Astrocyte (in vitro differentiated cells and primary cell): ENCODE measurements at regions not wholly inside any gene's neighbourhood (a gene's known extent, or its start where the extent isn't known, plus 50 kb on each side); places are given as distances from the start of the nearest gene placed in this dataset.

ENCODE experiments used
- DNase-seq: peaks from one replicate; pipeline ENCODE4 v3.0.0-alpha.2; 2010; ENCODE audit warnings: low read depth
- FAIRE-seq: peaks from 2 replicates; lab custom pipeline; 2011; peaks lifted over from hg19 to GRCh38; lab: Jason Lieb, UNC
- H2AFZ ChIP-seq: 2 replicates; pipeline ENCODE4 v1.6.0; 2012; ENCODE audit warnings: low read depth, low read length, inconsistent platforms
- H3K27ac ChIP-seq: 2 replicates; pipeline ENCODE4 v1.5.1; 2011; ENCODE audit warnings: low read depth, low read length, inconsistent platforms
- H3K27me3 ChIP-seq: 2 replicates; pipeline ENCODE4 v1.6.0; 2011; ENCODE audit warnings: low read length, inconsistent platforms; ENCODE audit not compliant: insufficient read depth
- H3K36me3 ChIP-seq: 2 replicates; pipeline ENCODE4 v1.5.1; 2011; ENCODE audit warnings: low read length, inconsistent platforms; ENCODE audit not compliant: insufficient read depth
- H3K4me1 ChIP-seq: 2 replicates; pipeline ENCODE4 v1.5.1; 2011; ENCODE audit warnings: low read length, inconsistent platforms; ENCODE audit not compliant: insufficient read depth
- H3K4me2 ChIP-seq: 2 replicates; pipeline ENCODE4 v1.6.0; 2012; ENCODE audit warnings: low read length, inconsistent platforms
- H3K4me3 ChIP-seq: 2 replicates; pipeline ENCODE4 v1.5.1; 2011; ENCODE audit warnings: low read depth, mild to moderate bottlenecking, low read length, inconsistent platforms; ENCODE audit not compliant: insufficient read depth
- H3K79me2 ChIP-seq: 2 replicates; pipeline ENCODE4 v1.6.0; 2012; ENCODE audit warnings: mild to moderate bottlenecking, low read length, inconsistent platforms; ENCODE audit not compliant: insufficient read depth
- H3K9ac ChIP-seq: 2 replicates; pipeline ENCODE4 v1.6.0; 2012; ENCODE audit warnings: mild to moderate bottlenecking, low read length, inconsistent platforms
- H3K9me3 ChIP-seq: 2 replicates; pipeline ENCODE4 v1.5.1; 2012; ENCODE audit warnings: low read depth, mild to moderate bottlenecking, low read length, inconsistent platforms; ENCODE audit not compliant: insufficient read depth
- H4K20me1 ChIP-seq: 2 replicates; pipeline ENCODE4 v1.6.0; 2012; ENCODE audit warnings: low read length, inconsistent platforms; ENCODE audit not compliant: insufficient read depth
- H3K27ac Mint-ChIP-seq: one replicate; pipeline ENCODE4 v1.8.0; 2021; ENCODE audit warnings: mild to moderate bottlenecking, mixed read lengths; ENCODE audit not compliant: unreplicated experiment
- H3K27me3 Mint-ChIP-seq: one replicate; pipeline ENCODE4 v1.8.0; 2021; ENCODE audit warnings: low read depth, mixed read lengths; ENCODE audit not compliant: unreplicated experiment
- H3K36me3 Mint-ChIP-seq: one replicate; pipeline ENCODE4 v1.8.0; 2021; ENCODE audit warnings: low read depth, mixed read lengths; ENCODE audit not compliant: unreplicated experiment
- H3K4me1 Mint-ChIP-seq: one replicate; pipeline ENCODE4 v1.8.0; 2021; ENCODE audit warnings: low read depth, mixed read lengths; ENCODE audit not compliant: unreplicated experiment
- H3K4me3 Mint-ChIP-seq: one replicate; pipeline ENCODE4 v1.8.0; 2021; ENCODE audit warnings: mild to moderate bottlenecking, moderate library complexity, mixed read lengths; ENCODE audit not compliant: unreplicated experiment
- H3K9me3 Mint-ChIP-seq: one replicate; pipeline ENCODE4 v1.8.0; 2021; ENCODE audit warnings: mild to moderate bottlenecking, mixed read lengths; ENCODE audit not compliant: unreplicated experiment
- EZH2 ChIP-seq: IDR thresholded peaks from 2 replicates; pipeline ENCODE4 v1.6.1; 2012; ENCODE audit warnings: mild to moderate bottlenecking, low read length, inconsistent platforms; ENCODE audit not compliant: insufficient read depth
- TF ChIP-seq, protein P1 (sequence below): IDR thresholded peaks from 2 replicates; pipeline ENCODE4 v1.5.1; 2011; ENCODE audit warnings: low read depth, mild to moderate bottlenecking, inconsistent platforms, low read length, moderate library complexity; ENCODE audit not compliant: insufficient read depth

DNA sequence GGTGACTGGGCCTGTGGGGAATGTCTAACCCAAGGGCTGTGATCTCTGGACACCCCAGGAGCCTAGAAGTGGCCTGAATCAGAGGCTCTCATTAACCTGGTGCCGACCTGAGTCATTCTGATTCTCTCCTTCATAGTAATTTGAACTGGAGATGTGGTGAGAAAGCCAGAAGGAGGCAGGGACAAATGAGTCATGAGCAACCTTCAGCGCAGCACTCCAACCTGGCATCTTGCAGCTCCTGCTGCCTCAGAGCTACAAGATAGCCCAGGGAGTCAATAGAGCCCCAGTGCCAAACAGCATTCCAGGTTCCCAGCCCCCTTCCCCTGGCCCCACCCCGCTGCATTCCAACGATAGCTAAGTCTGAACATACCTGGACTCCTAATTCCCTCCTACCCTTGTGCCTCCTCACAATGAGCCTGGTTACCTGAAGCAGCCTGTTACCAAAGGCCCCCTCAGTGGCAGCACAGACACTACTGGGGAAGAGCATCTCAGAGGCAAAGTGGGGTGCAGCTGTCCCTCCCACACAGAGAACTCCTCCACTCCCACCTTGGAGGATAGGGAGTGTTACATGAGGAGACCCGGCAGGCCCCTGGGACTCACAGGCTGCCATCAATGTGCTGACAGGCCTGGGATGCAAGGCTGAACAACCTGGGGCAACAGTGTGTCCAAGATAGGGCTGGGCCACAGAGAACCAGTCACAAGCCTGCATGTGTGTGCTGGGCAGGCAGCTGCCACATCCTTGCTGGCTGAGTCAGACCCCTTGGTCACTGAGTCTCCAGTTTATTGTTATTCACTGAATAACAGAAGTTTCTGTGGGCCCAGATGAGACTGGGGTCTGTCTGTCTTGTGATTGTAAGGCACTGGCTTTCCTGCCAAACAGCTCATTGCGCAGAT lies 76.8 kb upstream of the LEP start:
- peaks cover 4% of the 10 kb centered on the region for H3K9me3 ChIP-seq
- DNase-seq = peak; percentile 85
- peak overlapping the region; percentile 64 for H3K9ac ChIP-seq
- peak overlapping the region; percentile 80 for H3K27ac ChIP-seq
- H3K36me3 ChIP-seq = no peaks in the 10 kb centered on the region
- no peak overlapping the region for H2AFZ ChIP-seq
- peak; percentile 99 for FAIRE-seq
- peak overlapping the region; percentile 77 for H3K27ac Mint-ChIP-seq
- peaks cover 47% of the 10 kb centered on the region for H3K27me3 Mint-ChIP-seq
- H3K9me3 Mint-ChIP-seq = peaks cover 4% of the 10 kb centered on the region
- peaks cover 22% of the 10 kb centered on the region for H3K4me1 Mint-ChIP-seq
- no peaks in the 10 kb centered on the region for H3K79me2 ChIP-seq
- TF ChIP-seq EZH2 = no peak
- TF ChIP-seq, protein P1, sequence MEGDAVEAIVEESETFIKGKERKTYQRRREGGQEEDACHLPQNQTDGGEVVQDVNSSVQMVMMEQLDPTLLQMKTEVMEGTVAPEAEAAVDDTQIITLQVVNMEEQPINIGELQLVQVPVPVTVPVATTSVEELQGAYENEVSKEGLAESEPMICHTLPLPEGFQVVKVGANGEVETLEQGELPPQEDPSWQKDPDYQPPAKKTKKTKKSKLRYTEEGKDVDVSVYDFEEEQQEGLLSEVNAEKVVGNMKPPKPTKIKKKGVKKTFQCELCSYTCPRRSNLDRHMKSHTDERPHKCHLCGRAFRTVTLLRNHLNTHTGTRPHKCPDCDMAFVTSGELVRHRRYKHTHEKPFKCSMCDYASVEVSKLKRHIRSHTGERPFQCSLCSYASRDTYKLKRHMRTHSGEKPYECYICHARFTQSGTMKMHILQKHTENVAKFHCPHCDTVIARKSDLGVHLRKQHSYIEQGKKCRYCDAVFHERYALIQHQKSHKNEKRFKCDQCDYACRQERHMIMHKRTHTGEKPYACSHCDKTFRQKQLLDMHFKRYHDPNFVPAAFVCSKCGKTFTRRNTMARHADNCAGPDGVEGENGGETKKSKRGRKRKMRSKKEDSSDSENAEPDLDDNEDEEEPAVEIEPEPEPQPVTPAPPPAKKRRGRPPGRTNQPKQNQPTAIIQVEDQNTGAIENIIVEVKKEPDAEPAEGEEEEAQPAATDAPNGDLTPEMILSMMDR = no peak
- H3K4me3 ChIP-seq = no peak overlapping the region
- no peak overlapping the region for H3K4me3 Mint-ChIP-seq
- peaks cover 41% of the 10 kb centered on the region for H3K27me3 ChIP-seq
- H3K36me3 Mint-ChIP-seq = no peaks in the 10 kb centered on the region
- peaks cover 32% of the 10 kb centered on the region for H3K4me1 ChIP-seq
- peaks cover 8% of the 10 kb centered on the region for H4K20me1 ChIP-seq
- peak overlapping the region; percentile 79 for H3K4me2 ChIP-seq

DNA sequence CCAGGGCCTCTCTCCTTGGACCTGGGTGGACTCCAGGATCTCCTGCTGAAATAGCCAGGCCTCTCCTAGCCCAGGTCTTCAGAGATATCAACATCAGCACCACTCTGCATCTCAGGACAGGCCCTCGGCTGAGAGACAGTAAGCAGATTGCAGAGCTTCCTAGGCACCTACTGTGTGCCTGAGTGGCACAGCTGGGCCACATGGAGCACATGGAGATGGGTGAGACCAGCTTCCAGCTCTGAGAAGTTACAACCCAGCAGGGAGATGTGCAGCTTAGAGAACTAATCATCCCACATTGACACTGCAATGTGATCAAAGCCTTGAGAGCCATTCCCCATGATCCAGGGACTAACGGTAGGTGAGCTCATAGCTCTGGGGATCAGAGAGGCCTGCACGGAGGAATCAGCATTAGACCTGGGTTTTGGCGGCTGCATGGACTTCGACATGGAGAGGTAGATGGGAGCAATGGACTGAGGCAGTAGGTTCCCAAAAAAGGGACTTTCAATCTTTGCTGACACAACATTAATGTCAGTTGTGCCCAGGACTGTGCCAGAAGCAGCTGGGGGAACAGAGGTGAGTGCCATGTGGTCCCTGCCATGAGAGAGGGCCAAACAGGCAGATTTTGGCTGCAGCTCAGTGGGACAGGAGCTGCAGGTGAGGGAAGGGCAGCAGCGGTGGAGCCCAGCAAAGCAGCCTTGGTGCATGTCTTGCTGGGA lies 76.0 kb upstream of the LEP start:
- Histone ChIP-seq H3K27me3 (peaks cover 43% of the 10 kb centered on the region), H4K20me1 (peaks cover 8% of the 10 kb centered on the region), H3K4me1 (peaks cover 32% of the 10 kb centered on the region), H3K4me2 (peak overlapping the region; percentile 79), H3K4me3 (no peak overlapping the region), H3K27ac (no peak overlapping the region), H3K36me3 (no peaks in the 10 kb centered on the region), H3K9me3 (peaks cover 4% of the 10 kb centered on the region), H3K9ac (peak overlapping the region; percentile 3), H2AFZ (no peak overlapping the region), H3K79me2 (no peaks in the 10 kb centered on the region)
- H3K9me3 Mint-ChIP-seq = peaks cover 4% of the 10 kb centered on the region
- FAIRE-seq (no peak), DNase-seq (no peak)
- no peak overlapping the region for H3K27ac Mint-ChIP-seq
- H3K4me1 Mint-ChIP-seq = peaks cover 22% of the 10 kb centered on the region
- no peaks in the 10 kb centered on the region for H3K36me3 Mint-ChIP-seq
- H3K27me3 Mint-ChIP-seq = peaks cover 47% of the 10 kb centered on the region
- TF ChIP-seq EZH2 = no peak
- TF ChIP-seq, protein P1 = no peak
- peak overlapping the region; percentile 9 for H3K4me3 Mint-ChIP-seq
